ENCODE measurements at regions not wholly inside any gene's neighbourhood (a gene's known extent, or its start where the extent isn't known, plus 50 kb on each side); places are given as distances from the start of the nearest gene placed in this dataset.

GRCh38 chr6:98526465-98526864 is 307.9 kb upstream of the POU3F2 start:
- peaks cover 8% of the 10 kb centered on the region for H3K4me1 ChIP-seq (ENCODE audit: low read length)
- H3K79me2 ChIP-seq (ENCODE audit: low read length) = no peaks in the 10 kb centered on the region
- no peaks in the 10 kb centered on the region for H3K9me3 ChIP-seq (replicated peaks; ENCODE audit: insufficient read depth, low read length)
- DNase-seq = no peak
- H3K27me3 ChIP-seq (replicated peaks; ENCODE audit: insufficient read depth, low read length) = no peaks in the 10 kb centered on the region
- H4K20me1 ChIP-seq (ENCODE audit: insufficient read depth, low read length) = no peaks in the 10 kb centered on the region
- no peaks in the 10 kb centered on the region for H3K36me3 ChIP-seq (replicated peaks; ENCODE audit: insufficient read depth, low read length)
- H3F3A ChIP-seq (ENCODE audit: insufficient read depth, low read length) = no peaks in the 10 kb centered on the region
- TF ChIP-seq EZH2 (optimal IDR thresholded peaks at IDR 0.05; ENCODE audit: low read depth, low read length) (no peak), EZH2phosphoT487 (IDR thresholded peaks at IDR 0.05; ENCODE audit: low read length) (no peak)
- TF ChIP-seq, protein P1, sequence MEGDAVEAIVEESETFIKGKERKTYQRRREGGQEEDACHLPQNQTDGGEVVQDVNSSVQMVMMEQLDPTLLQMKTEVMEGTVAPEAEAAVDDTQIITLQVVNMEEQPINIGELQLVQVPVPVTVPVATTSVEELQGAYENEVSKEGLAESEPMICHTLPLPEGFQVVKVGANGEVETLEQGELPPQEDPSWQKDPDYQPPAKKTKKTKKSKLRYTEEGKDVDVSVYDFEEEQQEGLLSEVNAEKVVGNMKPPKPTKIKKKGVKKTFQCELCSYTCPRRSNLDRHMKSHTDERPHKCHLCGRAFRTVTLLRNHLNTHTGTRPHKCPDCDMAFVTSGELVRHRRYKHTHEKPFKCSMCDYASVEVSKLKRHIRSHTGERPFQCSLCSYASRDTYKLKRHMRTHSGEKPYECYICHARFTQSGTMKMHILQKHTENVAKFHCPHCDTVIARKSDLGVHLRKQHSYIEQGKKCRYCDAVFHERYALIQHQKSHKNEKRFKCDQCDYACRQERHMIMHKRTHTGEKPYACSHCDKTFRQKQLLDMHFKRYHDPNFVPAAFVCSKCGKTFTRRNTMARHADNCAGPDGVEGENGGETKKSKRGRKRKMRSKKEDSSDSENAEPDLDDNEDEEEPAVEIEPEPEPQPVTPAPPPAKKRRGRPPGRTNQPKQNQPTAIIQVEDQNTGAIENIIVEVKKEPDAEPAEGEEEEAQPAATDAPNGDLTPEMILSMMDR (IDR thresholded peaks at IDR 0.05; ENCODE audit: low read length) = no peak
- H3K4me3 ChIP-seq (ENCODE audit: low read length) = no peak overlapping the region
- H3K9ac ChIP-seq (ENCODE audit: low read length) = no peak overlapping the region
- H3K9me2 ChIP-seq (replicated peaks; ENCODE audit: insufficient read depth, low read length) = no peaks in the 10 kb centered on the region
- no peak overlapping the region for H2AFZ ChIP-seq (ENCODE audit: low read length)
- H3K27ac ChIP-seq (ENCODE audit: low read length) = no peak overlapping the region
- H3K4me2 ChIP-seq (ENCODE audit: low read depth, low read length) = no peak overlapping the region

- no peaks in the 10 kb centered on the region for H3K9me3 ChIP-seq (replicated peaks; ENCODE audit: insufficient read depth, low read length)
- peaks cover 8% of the 10 kb centered on the region for H3K4me1 ChIP-seq (ENCODE audit: low read length)
- no peaks in the 10 kb centered on the region for H4K20me1 ChIP-seq (ENCODE audit: insufficient read depth, low read length)
- no peaks in the 10 kb centered on the region for H3F3A ChIP-seq (ENCODE audit: insufficient read depth, low read length)
- H3K27me3 ChIP-seq (replicated peaks; ENCODE audit: insufficient read depth, low read length) = no peaks in the 10 kb centered on the region
- H3K79me2 ChIP-seq (ENCODE audit: low read length) = no peaks in the 10 kb centered on the region
- H3K9me2 ChIP-seq (replicated peaks; ENCODE audit: insufficient read depth, low read length) = no peaks in the 10 kb centered on the region
- no peak overlapping the region for H3K9ac ChIP-seq (ENCODE audit: low read length)
- no peaks in the 10 kb centered on the region for H3K36me3 ChIP-seq (replicated peaks; ENCODE audit: insufficient read depth, low read length)
- no peak for DNase-seq
- no peak overlapping the region for H3K4me3 ChIP-seq (ENCODE audit: low read length)
- H3K4me2 ChIP-seq (ENCODE audit: low read depth, low read length) = no peak overlapping the region
- TF ChIP-seq EZH2phosphoT487 (IDR thresholded peaks at IDR 0.05; ENCODE audit: low read length) = no peak
- TF ChIP-seq EZH2 (optimal IDR thresholded peaks at IDR 0.05; ENCODE audit: low read depth, low read length) = no peak
- TF ChIP-seq, protein P1 (IDR thresholded peaks at IDR 0.05; ENCODE audit: low read length) = no peak
- H2AFZ ChIP-seq (ENCODE audit: low read length) = no peak overlapping the region
- no peak overlapping the region for H3K27ac ChIP-seq (ENCODE audit: low read length)
Observed at GRCh38 chr6:98529364-98529763, 305.0 kb upstream of the POU3F2 start.

DNA sequence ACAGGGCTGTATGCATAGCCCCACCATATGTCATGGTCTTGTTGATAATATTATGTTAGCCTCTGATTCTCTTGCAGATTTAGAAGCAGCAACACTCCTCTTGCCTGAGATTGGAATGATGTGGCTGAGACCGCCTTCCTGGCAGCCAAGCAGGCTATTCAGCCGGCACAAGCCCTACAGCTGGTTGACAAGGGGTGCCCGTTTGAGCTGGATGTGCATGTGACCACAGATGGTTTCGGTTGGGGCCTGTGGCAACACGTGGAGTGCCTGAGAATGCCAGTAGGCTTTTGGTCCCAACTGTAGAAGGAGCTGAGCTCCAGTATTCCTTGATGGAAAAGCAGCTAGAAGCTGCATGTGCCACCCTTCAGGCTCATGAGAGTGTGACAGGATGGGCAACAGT is 303.6 kb upstream of the POU3F2 start:
- H4K20me1 ChIP-seq (ENCODE audit: insufficient read depth, low read length) = no peaks in the 10 kb centered on the region
- no peaks in the 10 kb centered on the region for H3K36me3 ChIP-seq (replicated peaks; ENCODE audit: insufficient read depth, low read length)
- H3K27me3 ChIP-seq (replicated peaks; ENCODE audit: insufficient read depth, low read length) = no peaks in the 10 kb centered on the region
- H3K27ac ChIP-seq (ENCODE audit: low read length) = no peak overlapping the region
- H2AFZ ChIP-seq (ENCODE audit: low read length) = no peak overlapping the region
- no peak overlapping the region for H3K4me2 ChIP-seq (ENCODE audit: low read depth, low read length)
- H3K9me3 ChIP-seq (replicated peaks; ENCODE audit: insufficient read depth, low read length) = no peaks in the 10 kb centered on the region
- H3K9me2 ChIP-seq (replicated peaks; ENCODE audit: insufficient read depth, low read length) = no peaks in the 10 kb centered on the region
- no peak overlapping the region for H3K9ac ChIP-seq (ENCODE audit: low read length)
- peaks cover 8% of the 10 kb centered on the region for H3K4me1 ChIP-seq (ENCODE audit: low read length)
- peak; percentile 33 for DNase-seq
- no peaks in the 10 kb centered on the region for H3K79me2 ChIP-seq (ENCODE audit: low read length)
- H3F3A ChIP-seq (ENCODE audit: insufficient read depth, low read length) = no peaks in the 10 kb centered on the region
- H3K4me3 ChIP-seq (ENCODE audit: low read length) = no peak overlapping the region
- TF ChIP-seq, protein P1 (IDR thresholded peaks at IDR 0.05; ENCODE audit: low read length) = no peak
- TF ChIP-seq EZH2 (optimal IDR thresholded peaks at IDR 0.05; ENCODE audit: low read depth, low read length) (no peak), EZH2phosphoT487 (IDR thresholded peaks at IDR 0.05; ENCODE audit: low read length) (no peak)

All from MM.1S (cell line).